Left lobe of liver (tissue), 2 donors: ENCODE measurements at regions not wholly inside any gene's neighbourhood (a gene's known extent, or its start where the extent isn't known, plus 50 kb on each side); places are given as distances from the start of the nearest gene placed in this dataset.
"Not testable (repeated sequence)": the region's sequence is repeated elsewhere in the genome, so short reads cannot be mapped to it uniquely, and the experiment has no call there.

ENCODE experiments used
- ATAC-seq: fragments of 200-7000 bp; cut with Tn5 transposase; one replicate; pipeline ENCODE4 v1.9.1; 2020; ENCODE audit warnings: mild to moderate bottlenecking, moderate library complexity
- DNase-seq: peaks from one replicate; pipeline ENCODE4 v3.0.0-alpha.2; 2020; ENCODE audit warnings: low spot score
- donor health status: DM: no; HTN: no; CAD: no; lungs with moderate emphysema.
- donor health status: DM: no; HTN: yes; CAD: no.

DNA sequence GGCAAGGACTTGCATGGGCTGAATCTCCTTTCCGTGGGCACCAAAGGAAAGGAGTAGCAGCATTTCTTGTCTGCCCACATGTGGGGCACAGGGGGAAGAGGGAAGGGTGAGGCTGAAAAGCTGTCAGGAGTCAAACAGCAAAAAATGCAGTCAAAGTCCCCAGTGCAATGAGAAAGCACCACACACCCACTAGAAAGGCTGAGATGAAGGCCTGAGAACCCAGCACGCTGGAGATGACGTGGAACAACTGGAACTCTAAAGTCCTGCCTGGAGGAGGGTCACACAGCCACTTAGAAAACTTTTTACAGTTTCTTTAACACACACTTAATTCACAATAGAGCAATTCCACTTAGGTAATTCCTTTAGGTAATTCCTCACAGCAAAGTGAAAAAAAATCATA, 94.6 kb upstream of the IGFBPL1 start:
- ATAC-seq (no peak), DNase-seq (no peak)

DNA sequence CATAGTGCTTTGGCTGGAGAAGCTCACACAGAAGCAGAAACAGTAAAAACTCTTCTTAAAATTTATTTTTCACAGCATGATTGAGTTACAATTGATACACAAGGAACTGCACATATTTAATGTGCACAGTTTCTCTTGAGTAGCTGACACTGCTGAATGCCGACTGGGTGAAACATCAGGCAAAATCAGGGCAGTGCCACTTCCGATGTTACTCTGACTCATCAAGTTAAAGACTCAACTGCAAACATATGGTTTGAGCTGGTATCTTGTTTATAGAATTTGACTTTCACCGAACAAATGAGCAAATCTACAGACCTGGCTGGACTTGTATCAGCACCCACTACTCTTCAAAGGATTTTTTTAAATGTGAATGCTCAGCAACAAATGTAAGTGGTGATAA, 92.0 kb upstream of the IGFBPL1 start:
- ATAC-seq, DNase-seq: not testable (repeated sequence)

DNA sequence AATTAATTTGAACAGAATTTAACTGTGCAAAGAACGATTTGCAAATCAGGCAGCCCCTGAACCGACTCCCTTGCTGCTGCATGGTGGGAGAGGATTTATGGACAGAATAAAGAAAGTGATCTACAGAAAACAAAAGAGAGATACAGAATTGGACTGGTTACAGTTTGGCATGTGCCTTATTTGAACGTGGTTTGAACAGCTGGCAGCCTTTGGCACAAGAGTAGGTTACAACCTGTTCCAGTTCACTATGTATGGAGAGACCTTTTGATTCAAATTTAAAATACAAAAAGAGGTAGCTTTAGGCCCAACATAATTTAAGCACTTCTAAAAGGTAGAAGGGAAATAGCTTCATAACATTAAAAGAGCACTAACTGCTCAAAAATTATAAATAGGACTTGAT, 90.8 kb upstream of the IGFBPL1 start:
- ATAC-seq, DNase-seq: not testable (repeated sequence)

DNA sequence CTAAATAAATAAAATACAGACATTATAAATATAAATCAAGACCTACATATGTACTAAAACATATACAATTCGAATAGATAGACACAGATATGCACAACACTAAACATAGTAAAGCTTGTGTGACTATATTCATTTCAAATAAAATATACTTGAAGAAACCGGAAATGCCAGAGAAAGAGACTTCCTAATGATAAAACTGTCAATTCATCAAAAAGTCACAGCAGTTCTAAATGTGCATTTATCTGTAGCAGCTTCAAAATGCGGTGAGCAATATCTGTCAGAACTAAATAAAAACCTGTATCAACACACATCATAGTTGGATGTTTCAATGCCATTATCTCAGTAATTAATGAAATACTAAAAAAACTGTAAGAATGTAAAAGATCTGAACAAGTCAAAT, 86.1 kb upstream of the IGFBPL1 start:
- not testable (repeated sequence) for DNase-seq, ATAC-seq

DNA sequence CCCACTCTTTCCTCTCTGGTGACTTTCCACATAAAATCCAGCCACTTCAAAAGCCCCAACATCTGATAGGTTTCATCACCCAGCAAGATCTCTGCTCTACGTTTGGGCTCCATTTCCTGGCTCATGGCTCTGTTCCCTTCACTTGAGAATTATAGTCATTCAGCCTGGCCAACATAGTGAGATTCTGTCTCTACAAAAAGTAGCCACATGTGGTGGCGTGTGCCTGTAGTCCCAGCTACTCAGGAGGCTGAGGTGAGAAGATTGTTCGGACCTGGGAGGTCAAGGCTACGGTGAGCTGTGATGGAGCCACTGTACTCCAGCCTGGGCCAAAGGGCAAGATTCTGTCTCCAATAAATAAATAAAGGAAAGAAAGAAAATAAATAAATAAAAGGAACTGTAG, 83.3 kb upstream of the IGFBPL1 start:
- ATAC-seq, result no peak
- DNase-seq, result no peak

DNA sequence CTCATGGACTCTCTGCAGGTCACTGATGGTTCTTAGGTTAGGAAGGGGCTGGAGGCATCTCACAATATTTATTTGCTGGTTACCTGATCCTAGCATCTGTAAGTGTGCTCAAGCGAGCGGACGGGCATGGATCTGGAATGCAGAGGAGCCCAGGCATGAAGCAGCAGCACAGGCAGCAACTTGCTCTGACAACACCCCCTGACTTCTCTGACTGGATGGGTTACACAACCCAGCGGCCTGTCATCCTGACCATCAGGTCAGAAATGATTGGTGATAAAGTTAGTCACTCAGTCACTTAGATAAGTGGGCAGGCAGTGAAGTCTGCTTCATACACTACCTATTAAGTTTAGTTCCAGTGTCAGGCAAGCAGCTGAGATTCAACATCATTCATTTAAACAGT, 75.9 kb upstream of the IGFBPL1 start:
- not testable (repeated sequence) for ATAC-seq, DNase-seq

DNA sequence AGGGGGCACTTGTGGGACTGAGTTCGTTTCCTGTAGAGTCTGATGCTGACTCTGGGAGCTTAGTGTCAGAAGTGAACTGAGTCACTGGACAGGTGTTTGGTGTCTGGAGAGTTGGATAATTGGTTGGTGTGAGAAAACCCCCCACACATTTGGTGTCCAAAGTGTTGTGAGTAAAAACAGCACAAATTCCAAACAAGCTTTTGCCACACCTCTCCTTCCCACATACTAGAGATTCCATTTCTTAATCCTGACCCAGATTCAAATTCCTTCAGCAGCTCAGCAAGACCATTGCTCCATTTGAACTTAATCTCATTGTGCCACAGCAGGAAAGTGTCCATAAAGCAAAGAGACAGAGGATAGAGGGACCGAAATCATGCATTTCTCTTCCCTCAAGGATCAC, 74.3 kb upstream of the IGFBPL1 start:
- not testable (repeated sequence) for ATAC-seq, DNase-seq

DNA sequence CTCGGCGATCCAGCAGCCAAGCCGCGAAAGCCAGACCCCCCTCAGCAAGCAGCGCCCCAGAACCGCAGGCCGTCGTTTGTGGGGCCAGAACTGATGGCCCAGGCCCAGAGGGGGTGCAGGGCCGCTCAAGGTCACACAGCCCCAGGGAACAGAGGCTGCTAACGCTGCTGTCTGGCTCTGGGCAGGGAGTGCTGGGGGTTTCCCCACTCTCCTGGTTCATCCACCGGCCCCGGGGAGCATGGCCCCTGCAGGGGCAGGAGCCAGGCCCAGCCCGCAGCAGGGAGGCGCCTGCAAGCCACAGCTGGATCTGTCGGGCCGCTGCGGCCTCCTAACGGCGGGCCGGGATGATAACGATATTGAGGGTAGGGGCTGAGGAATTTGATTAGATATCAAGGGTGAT, 64.8 kb upstream of the IGFBPL1 start:
- ATAC-seq, result no peak
- DNase-seq, result no peak

DNA sequence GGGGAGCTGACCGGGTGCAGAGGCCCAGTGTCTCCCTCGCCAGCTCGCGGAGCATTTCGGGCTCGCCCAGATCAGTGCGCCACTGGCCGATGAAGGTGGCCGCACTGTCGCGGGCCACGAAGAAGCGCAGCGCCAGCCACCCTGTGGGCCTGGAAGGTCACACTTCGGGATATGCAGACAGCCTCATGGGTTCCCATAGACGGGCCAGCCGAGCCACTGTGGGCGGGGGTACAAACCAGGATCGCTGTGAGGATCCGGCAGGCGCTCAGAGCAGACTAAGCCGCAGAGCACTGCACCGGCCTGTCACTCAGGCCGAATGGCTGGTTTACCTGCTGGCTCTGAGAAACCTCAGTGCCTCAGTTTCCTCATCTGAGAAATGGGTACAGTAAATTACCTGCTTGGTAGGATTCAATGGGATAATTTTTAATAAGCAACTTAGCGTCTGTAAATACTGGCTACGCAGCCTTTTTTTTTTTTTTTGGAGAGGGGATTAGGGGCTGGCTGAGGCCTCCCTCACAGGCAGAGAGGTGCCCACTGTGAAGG, 64.0 kb upstream of the IGFBPL1 start:
- no peak for ATAC-seq
- no peak for DNase-seq

DNA sequence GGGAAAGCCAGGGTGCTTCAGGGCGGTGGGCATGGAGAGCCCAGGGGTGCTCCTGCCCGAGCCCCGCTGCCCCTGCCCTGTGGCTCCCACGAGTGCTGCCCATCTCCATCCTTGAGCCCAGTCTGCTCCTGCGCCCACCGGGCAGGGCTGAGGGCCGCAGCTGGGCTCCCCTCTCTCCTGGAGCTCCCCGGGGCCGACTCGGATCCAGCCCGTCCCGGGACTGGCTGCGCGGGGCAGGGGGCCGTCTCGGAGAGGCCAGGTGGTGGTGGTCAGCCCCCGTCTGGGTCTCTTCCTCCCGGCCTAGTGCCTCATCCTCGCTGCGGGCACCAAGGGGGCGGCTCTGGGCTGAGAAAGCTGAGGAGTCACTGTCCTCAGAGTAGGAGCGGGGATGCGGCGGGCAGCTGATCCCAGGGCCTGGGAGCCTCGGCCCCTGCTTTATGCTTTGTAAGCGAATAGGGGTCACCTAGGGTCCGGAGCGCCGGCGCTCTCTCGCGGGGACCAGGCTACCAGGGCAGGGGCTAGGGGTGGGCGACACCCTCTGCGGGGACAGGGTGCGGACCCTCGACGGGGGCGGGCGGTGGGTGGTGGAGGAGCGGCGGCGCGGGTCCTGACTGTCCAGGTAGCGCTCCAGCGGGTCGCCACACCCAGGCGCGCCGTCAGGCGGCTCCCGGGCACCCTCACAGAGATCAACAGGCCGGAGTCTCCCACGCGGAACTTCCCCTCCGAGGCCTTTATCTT, 63.3 kb upstream of the IGFBPL1 start:
- DNase-seq, ATAC-seq: not testable (repeated sequence)

DNA sequence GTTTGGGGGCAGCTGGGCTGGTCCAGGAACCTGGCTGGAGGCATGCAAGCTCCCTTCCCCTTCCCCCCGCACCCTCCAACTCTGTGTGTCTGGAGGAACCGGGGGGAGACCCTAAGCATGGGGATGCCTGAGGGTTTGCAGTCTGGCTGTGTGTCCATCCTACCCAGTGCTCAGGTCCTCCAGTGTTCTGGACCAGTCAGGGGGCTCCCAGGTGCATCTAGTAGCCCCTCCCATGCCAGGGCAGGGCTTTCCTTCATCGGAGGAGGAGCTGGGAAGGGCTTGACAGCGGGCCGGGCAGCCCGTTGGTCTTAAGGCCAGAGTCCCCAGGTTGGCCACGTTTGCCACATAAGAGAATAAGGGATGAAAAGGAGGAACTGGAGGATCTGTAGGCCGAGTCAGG, 62.6 kb upstream of the IGFBPL1 start:
- no peak for ATAC-seq
- DNase-seq, result no peak

DNA sequence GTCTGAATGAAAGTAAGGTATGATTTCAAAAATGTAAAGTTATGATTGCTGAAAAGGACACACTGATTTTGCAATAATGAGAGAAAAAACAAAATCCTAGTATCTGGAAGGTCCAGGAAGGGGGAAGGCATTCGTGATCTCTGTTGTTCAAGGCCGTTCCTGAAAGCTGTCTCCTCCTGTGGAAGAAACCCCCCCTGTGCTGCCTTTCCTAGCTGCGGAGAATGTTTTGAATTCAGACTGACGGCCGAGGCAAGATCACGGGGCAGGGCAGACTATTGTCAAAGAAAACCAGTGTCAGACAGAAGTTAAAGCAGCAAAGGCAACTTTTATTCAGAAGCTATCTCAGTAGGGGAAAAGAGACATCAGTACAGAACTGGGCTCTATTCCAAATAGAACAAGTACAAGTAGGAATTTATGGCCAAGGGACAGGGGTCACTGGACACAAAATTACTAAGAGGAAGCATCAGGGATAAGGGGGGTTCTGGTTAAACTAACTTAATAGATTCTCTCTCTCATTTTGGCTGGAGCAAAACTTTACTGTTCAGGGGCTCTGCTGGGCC, 61.9 kb upstream of the IGFBPL1 start:
- ATAC-seq (peak; percentile 14), DNase-seq (no peak)

DNA sequence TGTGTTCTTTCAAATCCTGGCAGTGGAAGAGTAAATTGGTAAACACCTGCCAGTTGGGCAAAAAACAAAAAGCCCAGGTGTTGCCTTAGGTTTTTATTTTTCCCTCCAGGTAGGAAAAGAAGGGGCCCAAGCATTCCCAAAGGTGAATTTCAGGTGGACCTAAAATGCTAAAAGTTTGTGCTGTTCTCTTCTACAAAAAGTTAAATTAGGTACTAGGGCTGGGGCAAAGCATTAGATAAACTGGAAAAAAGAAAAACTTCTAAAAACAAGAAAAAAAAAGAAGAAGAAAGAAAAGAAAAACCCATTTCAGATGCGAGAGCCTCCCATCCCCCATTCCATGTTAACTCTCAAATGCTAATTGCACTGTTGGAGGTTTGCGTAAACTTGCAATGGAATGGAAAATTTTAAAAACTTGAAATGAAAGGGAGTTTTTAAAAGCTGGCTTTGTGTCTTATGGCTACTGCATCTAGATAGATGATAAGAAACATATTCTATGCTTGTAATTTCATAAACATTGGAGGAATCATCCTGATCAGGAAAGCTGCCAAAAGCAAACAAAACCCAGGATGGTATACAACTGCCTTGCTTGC, 59.9 kb upstream of the IGFBPL1 start:
- DNase-seq, ATAC-seq: not testable (repeated sequence)

DNA sequence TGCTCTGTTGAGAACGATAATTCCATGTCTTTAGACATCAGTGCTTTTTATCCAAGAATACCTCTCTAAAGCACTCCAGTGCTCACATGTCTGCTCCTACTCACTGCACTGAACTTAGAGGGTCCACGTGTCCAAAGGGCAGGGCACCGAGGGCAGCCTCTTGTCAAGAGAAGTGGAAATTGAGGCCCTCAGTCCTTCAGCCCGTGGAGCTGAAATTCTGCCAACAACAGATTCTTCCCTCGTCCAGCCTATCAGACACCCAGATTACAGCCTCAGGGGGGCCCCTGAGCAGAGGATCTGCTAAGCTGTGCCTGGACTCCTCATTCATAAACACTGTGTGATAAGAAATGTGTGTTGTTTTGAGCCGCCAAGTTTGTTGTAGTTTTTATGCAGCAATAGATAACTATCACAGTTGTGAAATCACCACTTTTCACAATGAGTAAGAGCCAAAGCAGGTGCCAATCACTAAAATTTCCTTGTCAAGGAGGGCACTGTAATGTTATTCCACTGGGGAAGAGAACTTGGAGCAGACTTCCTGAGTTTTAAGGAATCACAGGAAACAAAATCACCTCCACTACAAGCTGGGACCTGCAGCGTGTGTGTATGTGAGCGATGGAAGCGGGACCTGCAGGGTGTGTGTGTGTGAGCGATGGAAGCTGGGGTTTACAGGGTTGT, 58.8 kb upstream of the IGFBPL1 start:
- DNase-seq, result no peak
- no peak for ATAC-seq

DNA sequence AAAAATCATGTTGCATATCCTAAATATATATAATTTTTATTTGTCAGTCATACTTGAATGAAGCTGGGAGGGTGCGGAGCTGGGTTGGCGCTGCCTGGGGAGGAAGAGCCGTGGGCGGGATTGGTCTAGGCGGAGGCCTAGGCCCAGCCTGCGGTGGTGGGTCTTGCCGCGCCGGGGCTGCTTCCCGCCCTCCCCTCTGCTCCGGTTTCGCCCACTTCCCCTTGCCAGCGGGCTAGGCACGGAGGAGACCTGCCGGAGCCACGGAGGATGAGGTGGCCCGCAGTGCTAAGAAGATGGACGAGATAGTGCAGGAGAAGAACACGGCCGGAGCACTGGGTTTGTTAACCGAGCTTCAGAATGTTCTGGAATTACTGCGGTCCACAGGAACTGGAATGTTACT, 54.0 kb upstream of the IGFBPL1 start:
- no peak for DNase-seq
- ATAC-seq, result no peak

DNA sequence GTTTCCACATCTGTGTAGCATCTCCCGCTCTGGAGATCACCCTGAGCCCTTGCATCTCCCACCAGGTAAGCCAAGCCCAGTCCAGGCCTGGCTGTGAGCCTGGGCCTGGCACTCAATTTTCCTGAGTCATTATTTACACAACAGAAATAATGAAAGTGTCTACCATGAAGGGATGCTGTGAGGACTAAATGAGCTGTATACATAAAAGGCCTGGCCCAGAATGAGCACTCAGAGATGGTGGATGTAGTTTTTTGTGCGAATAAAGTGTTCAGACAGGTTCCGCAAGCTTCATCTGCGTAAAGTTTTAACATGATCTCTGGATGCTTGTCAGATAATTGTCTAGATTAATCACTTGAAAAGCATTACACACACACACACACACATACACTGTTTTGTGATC, 50.2 kb upstream of the IGFBPL1 start:
- DNase-seq, result not testable (repeated sequence)
- ATAC-seq, result peak; percentile 82
